ENCODE measurements at regions not wholly inside any gene's neighbourhood (a gene's known extent, or its start where the extent isn't known, plus 50 kb on each side); places are given as distances from the start of the nearest gene placed in this dataset.

GRCh38 chr15:97456521-97457202, 503.8 kb upstream of the ARRDC4 start:
- H3K4me3 Mint-ChIP-seq: no peak overlapping the region
- no peaks in the 10 kb centered on the region for H3K9me3 Mint-ChIP-seq
- no peaks in the 10 kb centered on the region for H3K36me3 Mint-ChIP-seq
- no peaks in the 10 kb centered on the region for H3K4me1 Mint-ChIP-seq
- ATAC-seq: no peak
- no peaks in the 10 kb centered on the region for H3K27me3 Mint-ChIP-seq
- H3K27ac Mint-ChIP-seq: no peak overlapping the region

DNA sequence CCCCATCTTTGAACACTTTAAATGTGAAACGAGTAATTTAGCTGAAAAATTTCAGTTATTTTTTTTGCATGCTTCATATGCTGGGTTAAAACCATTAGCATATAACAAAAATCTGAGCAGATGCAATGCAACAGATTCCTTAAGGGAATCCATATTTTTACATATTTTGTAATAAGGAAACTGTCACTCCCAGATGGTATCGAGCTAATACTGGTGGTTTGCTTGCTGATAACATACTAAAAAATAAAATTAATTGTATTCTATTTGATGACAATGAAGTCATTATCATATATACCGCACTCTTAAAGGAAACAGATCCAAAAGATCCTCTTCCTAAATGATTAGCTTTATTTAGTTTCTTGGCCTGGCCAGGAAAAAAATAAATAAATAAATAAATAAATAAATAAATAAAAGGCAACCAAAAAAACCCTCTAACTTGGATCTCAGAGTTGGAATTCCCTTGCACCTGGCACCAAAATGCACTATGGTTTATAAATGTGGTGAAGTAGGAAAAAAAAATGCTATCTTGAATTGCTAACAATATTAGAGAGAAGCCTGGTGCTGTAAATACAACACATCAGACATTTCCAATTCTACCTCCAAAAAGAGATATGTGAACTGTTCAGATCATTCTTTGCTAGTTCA, 503.2 kb upstream of the ARRDC4 start:
- ATAC-seq: no peak
- Mint-ChIP-seq H3K36me3 (no peaks in the 10 kb centered on the region), H3K27me3 (no peaks in the 10 kb centered on the region), H3K4me3 (no peak overlapping the region), H3K4me1 (no peaks in the 10 kb centered on the region), H3K9me3 (no peaks in the 10 kb centered on the region), H3K27ac (no peak overlapping the region)

DNA sequence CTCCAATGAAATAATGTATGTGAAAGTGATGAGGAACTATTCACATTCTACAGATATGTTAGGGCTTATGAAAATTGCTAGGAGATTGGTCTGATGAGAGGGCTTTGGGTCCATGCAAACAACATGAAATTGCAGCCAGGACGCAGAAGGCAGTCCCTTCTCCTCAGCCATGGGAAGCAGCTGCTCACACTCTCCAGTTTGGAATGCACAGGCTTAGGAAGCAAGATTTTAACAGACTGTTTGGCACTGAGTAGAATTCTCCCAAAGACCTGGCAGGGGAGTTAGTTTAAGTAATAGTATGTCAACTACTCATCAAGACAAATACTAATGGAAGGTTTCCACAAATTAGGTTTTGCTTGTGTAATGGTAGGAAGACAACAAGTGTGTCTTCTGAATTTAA, 500.7 kb upstream of the ARRDC4 start:
- H3K36me3 Mint-ChIP-seq: no peaks in the 10 kb centered on the region
- H3K27me3 Mint-ChIP-seq: no peaks in the 10 kb centered on the region
- ATAC-seq: no peak
- no peak overlapping the region for H3K27ac Mint-ChIP-seq
- H3K4me3 Mint-ChIP-seq: no peak overlapping the region
- no peaks in the 10 kb centered on the region for H3K4me1 Mint-ChIP-seq
- peaks cover 2% of the 10 kb centered on the region for H3K9me3 Mint-ChIP-seq

DNA sequence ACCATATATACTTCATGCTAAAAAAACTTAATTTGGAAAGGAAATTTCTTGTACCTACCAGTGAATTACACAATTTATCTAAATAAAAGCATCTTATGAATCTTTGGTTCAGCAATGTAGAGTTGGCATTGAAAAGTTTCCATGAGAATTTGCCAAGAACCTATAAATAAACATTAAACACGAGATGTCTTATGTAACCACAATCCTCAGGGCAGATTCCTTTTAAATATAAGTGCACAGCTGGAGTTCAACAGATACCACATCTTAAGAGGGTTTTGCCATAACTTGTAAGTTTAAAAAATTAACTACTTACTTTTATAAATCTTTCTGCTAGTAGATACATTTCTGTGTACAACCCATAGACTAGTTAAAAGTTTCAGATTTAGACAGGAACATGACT, 499.3 kb upstream of the ARRDC4 start:
- H3K36me3 Mint-ChIP-seq: no peaks in the 10 kb centered on the region
- no peak overlapping the region for H3K4me3 Mint-ChIP-seq
- H3K4me1 Mint-ChIP-seq: no peaks in the 10 kb centered on the region
- ATAC-seq: no peak
- no peaks in the 10 kb centered on the region for H3K27me3 Mint-ChIP-seq
- H3K9me3 Mint-ChIP-seq: peaks cover 2% of the 10 kb centered on the region
- H3K27ac Mint-ChIP-seq: no peak overlapping the region

DNA sequence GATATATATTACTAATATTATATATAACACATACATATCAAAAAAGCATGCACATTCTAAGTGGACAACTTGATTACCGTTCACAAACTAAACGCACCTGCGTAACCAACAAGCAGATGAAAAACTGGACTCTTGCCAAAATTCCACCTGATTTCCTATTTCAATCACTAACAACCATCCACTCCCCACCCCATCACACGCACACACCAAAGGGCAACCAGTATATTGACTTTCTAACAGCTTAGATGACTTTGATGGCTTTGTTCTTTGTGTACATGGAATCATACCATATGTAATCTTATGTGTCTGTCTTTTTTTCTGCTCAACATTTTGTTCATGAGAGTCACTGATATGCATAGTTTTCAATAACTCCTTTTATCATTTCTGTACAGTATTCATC, 496.8 kb upstream of the ARRDC4 start:
- no peak for ATAC-seq
- Mint-ChIP-seq H3K9me3 (peaks cover 4% of the 10 kb centered on the region), H3K4me3 (no peak overlapping the region), H3K27ac (no peak overlapping the region), H3K27me3 (no peaks in the 10 kb centered on the region), H3K36me3 (no peaks in the 10 kb centered on the region), H3K4me1 (no peaks in the 10 kb centered on the region)

DNA sequence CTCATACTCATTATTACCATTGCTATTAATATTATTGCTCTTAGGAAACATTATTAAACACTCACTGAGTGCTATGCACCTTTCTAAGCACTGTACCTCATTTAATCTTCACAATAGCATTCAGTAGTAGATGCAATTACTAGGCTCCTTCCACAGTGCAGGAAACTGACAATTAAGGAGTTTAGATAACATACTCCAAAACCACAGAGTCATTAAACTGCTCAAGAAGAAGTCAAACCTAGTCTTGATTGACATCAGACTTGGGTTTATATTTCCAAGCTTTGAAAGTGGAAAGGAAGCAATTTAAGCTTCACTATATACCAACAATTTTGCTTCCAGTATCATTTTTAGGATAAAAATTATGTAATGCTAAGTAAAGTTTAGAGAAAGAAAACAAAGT, 490.1 kb upstream of the ARRDC4 start:
- peaks cover 9% of the 10 kb centered on the region for H3K9me3 Mint-ChIP-seq

GRCh38 chr15:97473627-97474026, 486.9 kb upstream of the ARRDC4 start:
- ATAC-seq: no peak
- H3K4me1 Mint-ChIP-seq: no peaks in the 10 kb centered on the region
- peaks cover 10% of the 10 kb centered on the region for H3K9me3 Mint-ChIP-seq
- no peaks in the 10 kb centered on the region for H3K36me3 Mint-ChIP-seq
- no peak overlapping the region for H3K4me3 Mint-ChIP-seq
- H3K27me3 Mint-ChIP-seq: no peaks in the 10 kb centered on the region
- H3K27ac Mint-ChIP-seq: no peak overlapping the region

More for the DNA sequence above, 490.1 kb upstream of the ARRDC4 start:
- Mint-ChIP-seq H3K27ac (no peak overlapping the region), H3K4me1 (no peaks in the 10 kb centered on the region), H3K36me3 (no peaks in the 10 kb centered on the region), H3K27me3 (no peaks in the 10 kb centered on the region), H3K4me3 (no peak overlapping the region)
- no peak for ATAC-seq

DNA sequence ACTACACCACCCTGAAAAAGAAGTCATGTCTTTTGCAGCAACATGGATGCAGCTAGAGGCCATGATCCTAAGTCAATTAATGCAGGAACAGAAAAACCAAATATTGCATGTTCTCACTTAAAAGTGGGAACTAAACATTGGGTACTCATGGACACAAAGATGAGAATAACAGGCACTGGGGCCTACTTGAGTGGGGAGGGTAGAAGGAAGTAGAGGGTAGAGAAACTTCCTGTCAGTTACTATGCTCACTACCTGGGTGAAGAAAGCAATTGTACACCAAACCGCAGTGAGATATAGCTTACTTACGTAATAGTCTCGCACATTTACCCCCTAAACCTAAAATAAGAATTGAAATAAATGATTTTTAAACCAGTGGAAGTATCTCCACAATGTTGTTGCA, 480.5 kb upstream of the ARRDC4 start:
- Mint-ChIP-seq H3K4me1 (no peaks in the 10 kb centered on the region), H3K27me3 (no peaks in the 10 kb centered on the region)

GRCh38 chr15:97482521-97482920, 478.0 kb upstream of the ARRDC4 start:
- Mint-ChIP-seq H3K27me3 (no peaks in the 10 kb centered on the region), H3K4me1 (no peaks in the 10 kb centered on the region), H3K27ac (no peak overlapping the region), H3K36me3 (no peaks in the 10 kb centered on the region), H3K4me3 (no peak overlapping the region), H3K9me3 (peaks cover 5% of the 10 kb centered on the region)
- no peak for ATAC-seq

More for the DNA sequence above, 480.5 kb upstream of the ARRDC4 start:
- Mint-ChIP-seq H3K4me3 (no peak overlapping the region), H3K36me3 (no peaks in the 10 kb centered on the region), H3K9me3 (peaks cover 8% of the 10 kb centered on the region), H3K27ac (no peak overlapping the region)
- ATAC-seq: no peak

DNA sequence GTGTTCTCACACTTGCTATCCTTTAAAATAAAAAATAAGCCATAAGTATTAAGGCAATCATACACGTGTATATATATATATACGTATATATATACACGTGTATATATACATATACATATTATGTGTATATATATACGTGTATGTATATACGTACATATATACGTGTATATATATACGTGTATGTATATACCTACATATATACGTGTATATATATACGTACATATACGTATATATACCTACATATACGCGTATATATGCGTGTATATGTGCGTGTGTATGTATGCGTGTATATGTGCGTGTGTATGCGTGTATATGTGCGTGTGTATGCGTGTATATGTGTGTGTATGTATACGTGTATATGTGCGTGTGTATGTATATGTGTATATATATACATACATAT, 477.3 kb upstream of the ARRDC4 start:
- Mint-ChIP-seq H3K4me3 (no peak overlapping the region), H3K27ac (no peak overlapping the region), H3K36me3 (no peaks in the 10 kb centered on the region), H3K9me3 (peaks cover 5% of the 10 kb centered on the region), H3K4me1 (no peaks in the 10 kb centered on the region), H3K27me3 (no peaks in the 10 kb centered on the region)
- ATAC-seq: no peak

- Mint-ChIP-seq H3K4me1 (no peaks in the 10 kb centered on the region), H3K9me3 (peaks cover 3% of the 10 kb centered on the region), H3K36me3 (no peaks in the 10 kb centered on the region), H3K27ac (no peak overlapping the region), H3K4me3 (no peak overlapping the region), H3K27me3 (no peaks in the 10 kb centered on the region)
- ATAC-seq: no peak
These were observed 470.1 kb upstream of the ARRDC4 start for GRCh38 chr15:97490429-97490828.

DNA sequence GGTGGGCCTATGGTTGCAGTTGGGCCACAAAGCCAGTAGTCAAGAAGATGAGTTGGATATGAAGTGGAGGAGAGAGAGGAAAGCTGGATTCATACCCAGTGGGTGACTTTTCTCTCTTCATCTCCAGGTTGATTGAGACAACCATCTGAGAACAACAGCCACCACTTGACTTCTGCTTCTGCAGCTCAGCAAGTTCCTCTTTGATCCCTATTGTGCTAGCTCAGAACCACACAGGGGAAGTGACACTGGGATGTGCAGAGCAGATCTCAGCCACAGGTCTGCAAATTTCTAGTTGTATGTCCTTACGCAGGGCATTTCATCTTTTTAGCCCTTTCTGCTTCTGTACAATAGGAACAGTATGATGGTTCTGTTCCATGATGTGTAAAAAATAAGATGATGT, 459.2 kb upstream of the ARRDC4 start:
- Mint-ChIP-seq H3K36me3 (no peaks in the 10 kb centered on the region), H3K4me1 (no peaks in the 10 kb centered on the region), H3K4me3 (no peak overlapping the region), H3K27ac (no peak overlapping the region), H3K27me3 (no peaks in the 10 kb centered on the region), H3K9me3 (peaks cover 11% of the 10 kb centered on the region)
- ATAC-seq: no peak

- no peak for ATAC-seq
- Mint-ChIP-seq H3K36me3 (no peaks in the 10 kb centered on the region), H3K4me1 (no peaks in the 10 kb centered on the region), H3K27ac (no peak overlapping the region), H3K27me3 (no peaks in the 10 kb centered on the region), H3K4me3 (no peak overlapping the region), H3K9me3 (peaks cover 11% of the 10 kb centered on the region)
These were observed 458.5 kb upstream of the ARRDC4 start for GRCh38 chr15:97502038-97502437.

- no peaks in the 10 kb centered on the region for H3K4me1 Mint-ChIP-seq
- no peaks in the 10 kb centered on the region for H3K27me3 Mint-ChIP-seq
- no peak for ATAC-seq
- no peak overlapping the region for H3K27ac Mint-ChIP-seq
- peaks cover 11% of the 10 kb centered on the region for H3K9me3 Mint-ChIP-seq
- H3K4me3 Mint-ChIP-seq: no peak overlapping the region
- H3K36me3 Mint-ChIP-seq: no peaks in the 10 kb centered on the region
These were observed 456.3 kb upstream of the ARRDC4 start for GRCh38 chr15:97504031-97504792.

DNA sequence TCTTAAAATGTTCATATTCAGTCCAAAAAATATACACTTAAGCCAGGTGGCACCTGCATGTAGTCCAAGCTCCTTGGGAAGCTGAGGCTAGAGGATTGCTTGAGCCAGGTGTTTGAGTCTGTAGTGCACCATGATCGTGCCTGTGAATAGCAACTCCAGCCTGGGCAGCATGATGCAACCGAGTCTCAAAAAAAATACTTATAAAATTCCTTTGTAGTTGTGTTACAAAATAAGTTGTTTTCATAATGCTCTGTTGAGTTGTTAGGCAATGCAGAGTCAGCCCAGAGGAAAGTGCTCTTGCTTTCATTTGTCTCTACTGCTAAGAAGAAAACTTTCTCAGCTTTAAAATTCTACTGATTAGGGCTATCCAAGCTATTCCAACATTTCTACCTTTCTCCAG, 442.8 kb upstream of the ARRDC4 start:
- no peaks in the 10 kb centered on the region for H3K4me1 Mint-ChIP-seq
- ATAC-seq: no peak
- H3K9me3 Mint-ChIP-seq: peaks cover 2% of the 10 kb centered on the region
- no peak overlapping the region for H3K4me3 Mint-ChIP-seq
- H3K27me3 Mint-ChIP-seq: no peaks in the 10 kb centered on the region
- H3K27ac Mint-ChIP-seq: no peak overlapping the region
- H3K36me3 Mint-ChIP-seq: no peaks in the 10 kb centered on the region

DNA sequence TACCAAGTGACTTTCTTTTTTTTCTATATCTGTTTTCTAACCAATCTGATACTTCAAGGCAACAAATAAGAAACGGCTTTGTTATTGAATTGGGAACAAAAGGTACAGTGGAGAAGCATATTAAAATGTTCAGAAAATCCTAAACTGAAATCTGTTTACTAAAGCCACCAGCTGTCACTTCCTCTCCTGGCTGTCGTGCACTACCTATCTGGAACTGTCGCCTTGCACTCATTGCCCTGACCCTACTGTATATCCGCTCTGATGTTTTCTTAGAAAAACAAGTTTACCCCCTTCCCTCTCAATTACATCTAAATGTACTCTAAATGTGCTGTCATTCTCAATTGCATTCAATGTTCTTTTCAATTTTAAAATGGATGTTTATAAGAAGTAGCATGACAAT, 439.8 kb upstream of the ARRDC4 start:
- no peak overlapping the region for H3K4me3 Mint-ChIP-seq
- ATAC-seq: no peak
- no peak overlapping the region for H3K27ac Mint-ChIP-seq
- H3K36me3 Mint-ChIP-seq: no peaks in the 10 kb centered on the region
- H3K27me3 Mint-ChIP-seq: no peaks in the 10 kb centered on the region
- peaks cover 5% of the 10 kb centered on the region for H3K9me3 Mint-ChIP-seq
- H3K4me1 Mint-ChIP-seq: no peaks in the 10 kb centered on the region

Data from stimulated activated memory B cell treated with anti-CD40 and anti-IgM and Interleukin-4, amounts not matched to agents 10 μg/mL and 1 μg/mL and 100 μg/mL, for 72 hours (primary cell).